ENCODE measurements at regions not wholly inside any gene's neighbourhood (a gene's known extent, or its start where the extent isn't known, plus 50 kb on each side); places are given as distances from the start of the nearest gene placed in this dataset.

- TF ChIP-seq CTCF (IDR thresholded peaks at IDR 0.05; ENCODE audit: low read length) (no peak), EZH2 (optimal IDR thresholded peaks at IDR 0.05; ENCODE audit: low read depth, low read length) (no peak), EZH2phosphoT487 (IDR thresholded peaks at IDR 0.05; ENCODE audit: low read length) (no peak)
Observed at GRCh38 chr4:111676533-111676932, 468.7 kb upstream of the FAM241A start.

Data from MM.1S (cell line).